Mesendoderm (in vitro differentiated cells): ENCODE measurements at regions not wholly inside any gene's neighbourhood (a gene's known extent, or its start where the extent isn't known, plus 50 kb on each side); places are given as distances from the start of the nearest gene placed in this dataset.

Experiments used
- DNase-seq: peaks from one replicate; pipeline ENCODE4 v3.0.0; 2013
- H2AK5ac ChIP-seq: 2 replicates; pipeline ENCODE4 v1.6.1; 2013; ENCODE audit warnings: low read length, inconsistent platforms
- H2BK120ac ChIP-seq: 2 replicates; pipeline ENCODE4 v1.6.1; 2013; ENCODE audit warnings: low read depth, mild to moderate bottlenecking, low read length, moderate library complexity, mixed read lengths
- H2BK15ac ChIP-seq: replicated peaks from 2 replicates; pipeline ENCODE4 v1.6.1; 2013; ENCODE audit warnings: low read depth, mild to moderate bottlenecking, moderate library complexity
- H2BK5ac ChIP-seq: 2 replicates; pipeline ENCODE4 v1.6.1; 2013; ENCODE audit warnings: low read length, inconsistent platforms
- H3K18ac ChIP-seq: 2 replicates; pipeline ENCODE4 v1.6.1; 2013; ENCODE audit warnings: mild to moderate bottlenecking, low read length, mixed read lengths
- H3K23ac ChIP-seq: one replicate; pipeline ENCODE4 v1.6.1; 2013; ENCODE audit warnings: low read length
- H3K27ac ChIP-seq: 2 replicates; pipeline ENCODE4 v1.5.1; 2013; ENCODE audit warnings: low read depth, mild to moderate bottlenecking, inconsistent platforms, low read length, moderate library complexity
- H3K27me3 ChIP-seq: 2 replicates; pipeline ENCODE4 v1.6.1; 2013; ENCODE audit warnings: low read length, control low read depth, mild to moderate bottlenecking, inconsistent platforms; ENCODE audit not compliant: insufficient read depth, poor library complexity
- H3K36me3 ChIP-seq: 2 replicates; pipeline ENCODE4 v1.6.1; 2013; ENCODE audit warnings: low read length, inconsistent platforms; ENCODE audit not compliant: control insufficient read depth, insufficient read depth
- H3K4ac ChIP-seq: one replicate; pipeline ENCODE4 v1.6.1; 2013; ENCODE audit warnings: low read depth, mild to moderate bottlenecking, low read length, moderate library complexity
- H3K4me1 ChIP-seq: 2 replicates; pipeline ENCODE4 v1.6.1; 2013; ENCODE audit warnings: low read depth, low read length, inconsistent platforms; ENCODE audit not compliant: control insufficient read depth
- H3K4me2 ChIP-seq: 2 replicates; pipeline ENCODE4 v1.6.1; 2013; ENCODE audit warnings: low read length
- H3K4me3 ChIP-seq: 2 replicates; pipeline ENCODE4 v1.5.1; 2013; ENCODE audit warnings: mild to moderate bottlenecking, low read length
- H3K56ac ChIP-seq: one replicate; pipeline ENCODE4 v1.6.1; 2013; ENCODE audit warnings: low read length
- H3K79me1 ChIP-seq: 2 replicates; pipeline ENCODE4 v1.6.1; 2013; ENCODE audit warnings: low read length, inconsistent platforms
- H3K79me2 ChIP-seq: 2 replicates; pipeline ENCODE4 v1.6.1; 2013; ENCODE audit warnings: mild to moderate bottlenecking, low read length; ENCODE audit not compliant: control insufficient read depth, insufficient read depth
- H3K9ac ChIP-seq: 2 replicates; pipeline ENCODE4 v1.6.1; 2013; ENCODE audit warnings: low read length, inconsistent platforms
- H4K5ac ChIP-seq: one replicate; pipeline ENCODE4 v1.6.1; 2013; ENCODE audit warnings: low read length
- H4K8ac ChIP-seq: one replicate; pipeline ENCODE4 v1.6.1; 2013; ENCODE audit warnings: low read depth, mild to moderate bottlenecking, control low read depth, low read length, moderate library complexity
- WGBS: extraction: QIAGEN DNeasy Blood & Tissue Kit; methylation state at CpG from one replicate; pipeline ENCODE4 v1.1.7; 2013; ENCODE audit warnings: low lambda C conversion rate, missing lambda C conversion rate; ENCODE audit not compliant: insufficient coverage; ENCODE audit errors: extremely low coverage; 5-methylcytosine and 5-hydroxymethylcytosine counted together

DNA sequence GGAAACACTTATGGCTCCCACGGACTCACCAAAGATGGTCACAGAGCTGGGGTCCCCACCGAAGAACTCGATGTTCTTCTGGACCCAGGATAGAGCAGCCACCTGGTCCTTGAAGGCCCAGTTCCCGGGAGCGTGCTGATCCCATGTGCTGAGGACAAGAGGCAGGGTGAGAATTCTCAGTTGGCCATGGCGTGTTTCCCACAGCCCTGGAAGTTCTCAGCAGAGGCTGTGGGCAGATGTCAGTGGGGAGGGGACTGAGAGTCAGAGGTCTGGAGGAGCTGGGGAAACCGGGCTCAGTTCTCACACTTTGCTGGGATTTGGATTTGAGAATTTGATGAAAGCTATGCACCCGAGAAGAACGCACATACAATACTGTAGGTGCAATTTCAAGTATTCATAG lies 193.3 kb downstream of the BCR start:
- no CpG with 5 or more reads among the region's 9 CpGs for WGBS
- Histone ChIP-seq H3K9ac (no peak overlapping the region), H2BK5ac (no peak overlapping the region), H3K23ac (no peak overlapping the region), H3K79me2 (no peaks in the 10 kb centered on the region), H3K56ac (no peak overlapping the region), H2AK5ac (no peak overlapping the region), H2BK15ac (no peak overlapping the region), H2BK120ac (no peak overlapping the region), H3K27ac (no peak overlapping the region), H3K4ac (no peak overlapping the region), H3K4me2 (no peak overlapping the region), H3K4me3 (no peak overlapping the region), H4K8ac (no peak overlapping the region), H3K27me3 (peaks cover 12% of the 10 kb centered on the region), H3K18ac (no peak overlapping the region), H3K79me1 (no peaks in the 10 kb centered on the region), H3K4me1 (no peaks in the 10 kb centered on the region), H4K5ac (no peak overlapping the region), H3K36me3 (no peaks in the 10 kb centered on the region)
- no peak for DNase-seq

DNA sequence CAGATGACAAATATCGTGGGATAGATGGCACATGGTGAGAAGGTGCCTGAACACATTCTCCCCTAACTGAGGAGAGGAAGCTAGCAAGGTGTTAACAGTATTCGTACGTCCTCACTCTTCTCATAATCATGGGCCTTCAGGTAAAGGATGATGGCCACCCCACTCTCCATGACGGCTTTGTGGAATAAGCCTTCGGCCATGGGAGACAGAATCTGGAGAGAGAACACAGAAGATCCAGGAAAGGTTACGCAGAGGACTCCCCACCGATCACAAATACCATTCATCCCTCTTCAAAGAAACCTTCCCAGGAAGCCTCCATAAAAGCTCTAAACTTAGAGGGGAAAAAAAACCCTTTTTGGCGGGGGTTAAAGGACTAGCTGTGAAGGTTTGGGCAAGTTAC lies 189.9 kb downstream of the BCR start:
- peaks cover 19% of the 10 kb centered on the region for H3K27me3 ChIP-seq
- no CpG with 5 or more reads among the region's 8 CpGs for WGBS
- H3K36me3 ChIP-seq = no peaks in the 10 kb centered on the region
- H3K23ac ChIP-seq = no peak overlapping the region
- no peaks in the 10 kb centered on the region for H3K79me1 ChIP-seq
- no peak overlapping the region for H2BK120ac ChIP-seq
- H3K4me1 ChIP-seq = no peaks in the 10 kb centered on the region
- no peak overlapping the region for H2AK5ac ChIP-seq
- no peaks in the 10 kb centered on the region for H3K79me2 ChIP-seq
- H2BK5ac ChIP-seq = no peak overlapping the region
- no peak overlapping the region for H3K9ac ChIP-seq
- H3K4me2 ChIP-seq = no peak overlapping the region
- H2BK15ac ChIP-seq = no peak overlapping the region
- DNase-seq = no peak
- no peak overlapping the region for H4K8ac ChIP-seq
- no peak overlapping the region for H3K18ac ChIP-seq
- H3K4ac ChIP-seq = no peak overlapping the region
- no peak overlapping the region for H4K5ac ChIP-seq
- H3K27ac ChIP-seq = no peak overlapping the region
- H3K4me3 ChIP-seq = no peak overlapping the region
- no peak overlapping the region for H3K56ac ChIP-seq

DNA sequence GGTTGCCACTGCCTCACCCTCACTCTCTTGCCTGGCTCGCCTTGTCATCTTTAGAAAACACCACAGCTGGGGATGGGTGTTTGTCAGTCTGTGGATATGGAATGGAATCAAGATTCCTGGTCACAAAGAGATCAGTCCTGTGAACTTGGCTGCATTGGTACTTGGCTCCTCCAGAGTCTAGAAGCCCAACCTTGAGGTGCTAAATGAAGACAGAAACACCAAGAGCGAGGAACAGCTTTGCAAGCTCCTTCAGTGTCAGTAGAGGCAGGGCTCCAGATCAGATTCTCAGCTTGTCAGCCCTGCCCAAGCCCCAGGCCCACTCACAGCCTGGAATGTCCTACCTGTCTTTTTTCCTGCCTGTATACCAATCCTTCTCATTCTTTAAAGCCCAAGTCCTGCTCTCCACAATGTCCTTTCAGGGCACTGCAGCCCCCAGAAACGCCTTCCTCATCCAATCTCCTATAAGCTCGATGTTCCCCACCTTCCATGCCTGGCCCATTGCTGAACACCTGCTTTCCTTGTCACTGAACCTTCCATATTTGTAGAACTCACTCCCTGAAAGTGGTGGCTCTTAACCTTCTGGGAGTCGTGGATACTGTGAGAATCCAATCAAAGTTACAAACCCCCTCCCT lies 188.9 kb downstream of the BCR start:
- no peak overlapping the region for H3K23ac ChIP-seq
- H3K4me3 ChIP-seq = no peak overlapping the region
- no peak overlapping the region for H4K5ac ChIP-seq
- no peak overlapping the region for H3K18ac ChIP-seq
- no peak overlapping the region for H4K8ac ChIP-seq
- no peak overlapping the region for H3K4ac ChIP-seq
- no peak overlapping the region for H3K27ac ChIP-seq
- no peaks in the 10 kb centered on the region for H3K4me1 ChIP-seq
- H3K4me2 ChIP-seq = no peak overlapping the region
- H3K79me2 ChIP-seq = no peaks in the 10 kb centered on the region
- no peak overlapping the region for H2BK120ac ChIP-seq
- no peaks in the 10 kb centered on the region for H3K36me3 ChIP-seq
- no peak overlapping the region for H2AK5ac ChIP-seq
- H3K27me3 ChIP-seq = peaks cover 23% of the 10 kb centered on the region
- no peak overlapping the region for H3K9ac ChIP-seq
- WGBS = no CpG with 5 or more reads among the region's 5 CpGs
- no peak overlapping the region for H3K56ac ChIP-seq
- no peak for DNase-seq
- H2BK5ac ChIP-seq = no peak overlapping the region
- H3K79me1 ChIP-seq = no peaks in the 10 kb centered on the region
- H2BK15ac ChIP-seq = no peak overlapping the region
